ENCODE measurements at regions not wholly inside any gene's neighbourhood (a gene's known extent, or its start where the extent isn't known, plus 50 kb on each side); places are given as distances from the start of the nearest gene placed in this dataset.

DNA sequence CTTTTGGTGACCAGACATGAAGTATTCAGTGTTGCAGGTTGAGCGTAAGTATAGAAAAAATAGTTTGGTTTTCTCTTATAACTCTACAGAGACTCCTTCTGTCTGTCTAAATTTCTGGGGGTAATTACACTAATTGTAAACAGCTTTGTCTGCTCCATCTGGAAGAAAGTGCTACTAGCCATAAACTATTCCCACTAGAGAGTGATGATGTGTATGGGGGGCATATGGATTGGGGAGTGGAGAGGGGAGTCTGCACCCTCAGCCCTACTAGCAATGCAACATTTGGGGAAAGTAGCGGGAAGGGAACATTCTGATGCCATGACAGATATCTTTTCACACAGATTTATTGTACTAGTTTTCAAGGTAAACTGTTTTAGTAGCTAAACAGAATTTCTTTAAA, 549.7 kb downstream of the TRIML1 start:
- TF ChIP-seq, protein P1, sequence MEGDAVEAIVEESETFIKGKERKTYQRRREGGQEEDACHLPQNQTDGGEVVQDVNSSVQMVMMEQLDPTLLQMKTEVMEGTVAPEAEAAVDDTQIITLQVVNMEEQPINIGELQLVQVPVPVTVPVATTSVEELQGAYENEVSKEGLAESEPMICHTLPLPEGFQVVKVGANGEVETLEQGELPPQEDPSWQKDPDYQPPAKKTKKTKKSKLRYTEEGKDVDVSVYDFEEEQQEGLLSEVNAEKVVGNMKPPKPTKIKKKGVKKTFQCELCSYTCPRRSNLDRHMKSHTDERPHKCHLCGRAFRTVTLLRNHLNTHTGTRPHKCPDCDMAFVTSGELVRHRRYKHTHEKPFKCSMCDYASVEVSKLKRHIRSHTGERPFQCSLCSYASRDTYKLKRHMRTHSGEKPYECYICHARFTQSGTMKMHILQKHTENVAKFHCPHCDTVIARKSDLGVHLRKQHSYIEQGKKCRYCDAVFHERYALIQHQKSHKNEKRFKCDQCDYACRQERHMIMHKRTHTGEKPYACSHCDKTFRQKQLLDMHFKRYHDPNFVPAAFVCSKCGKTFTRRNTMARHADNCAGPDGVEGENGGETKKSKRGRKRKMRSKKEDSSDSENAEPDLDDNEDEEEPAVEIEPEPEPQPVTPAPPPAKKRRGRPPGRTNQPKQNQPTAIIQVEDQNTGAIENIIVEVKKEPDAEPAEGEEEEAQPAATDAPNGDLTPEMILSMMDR (IDR thresholded peaks at IDR 0.05; ENCODE audit: low read depth, low read length): no peak
- no peak for TF ChIP-seq EZH2phosphoT487 (IDR thresholded peaks at IDR 0.05; ENCODE audit: low read depth)
